GM23338 (cell line): ENCODE measurements at regions not wholly inside any gene's neighbourhood (a gene's known extent, or its start where the extent isn't known, plus 50 kb on each side); places are given as distances from the start of the nearest gene placed in this dataset.
A peak's percentile ranks its signal among the peaks of the same experiment; 100 is the strongest.

Source experiments
- ATAC-seq: fragments of 200-7000 bp; cut with Tn5 transposase; 3 replicates; pipeline ENCODE4 v1.9.1; 2020
- DNase-seq: peaks from one replicate; pipeline ENCODE4 v3.0.0-alpha.2; 2015; ENCODE audit warnings: low spot score
- H2AFZ ChIP-seq: fragments of 200-600 bp; sonication (generic); 2 replicates; pipeline ENCODE4 v1.8.0; 2016; ENCODE audit warnings: antibody characterized with exemption, mild to moderate bottlenecking, moderate library complexity
- H3F3A ChIP-seq: fragments of 200-600 bp; sonication (generic); replicated peaks from 2 replicates; pipeline ENCODE4 v1.8.0; 2017; ENCODE audit warnings: antibody characterized with exemption, mixed run types, low read depth
- H3K27ac ChIP-seq: fragments of 200-600 bp; sonication (generic); 2 replicates; pipeline ENCODE4 v1.6.1; 2016; ENCODE audit warnings: low read depth
- H3K27me3 ChIP-seq: fragments of 200-600 bp; sonication (generic); 2 replicates; pipeline ENCODE4 v1.8.0; 2016; ENCODE audit warnings: mild to moderate bottlenecking, mixed run types, moderate library complexity; ENCODE audit not compliant: insufficient read depth
- H3K36me3 ChIP-seq: fragments of 200-600 bp; sonication (generic); 2 replicates; pipeline ENCODE4 v1.8.0; 2016; ENCODE audit warnings: mild to moderate bottlenecking; ENCODE audit not compliant: insufficient read depth
- H3K4me1 ChIP-seq: fragments of 200-600 bp; sonication (generic); 2 replicates; pipeline ENCODE4 v1.8.0; 2016; ENCODE audit warnings: mild to moderate bottlenecking, moderate library complexity; ENCODE audit not compliant: insufficient read depth
- H3K4me2 ChIP-seq: fragments of 200-600 bp; sonication (generic); 2 replicates; pipeline ENCODE4 v1.7.1; 2017; ENCODE audit warnings: mixed run types
- H3K4me3 ChIP-seq: fragments of 200-600 bp; sonication (generic); 2 replicates; pipeline ENCODE4 v1.6.1; 2016; ENCODE audit warnings: mixed run types
- H3K79me2 ChIP-seq: fragments of 200-600 bp; sonication (generic); replicated peaks from 2 replicates; pipeline ENCODE4 v1.8.0; 2017; ENCODE audit warnings: mild to moderate bottlenecking; ENCODE audit not compliant: insufficient read depth
- H3K9me2 ChIP-seq: fragments of 200-600 bp; sonication (generic); 2 replicates; pipeline ENCODE4 v1.8.0; 2017; ENCODE audit not compliant: insufficient read depth
- H4K20me1 ChIP-seq: fragments of 200-600 bp; sonication (generic); replicated peaks from 2 replicates; pipeline ENCODE4 v1.8.0; 2017; ENCODE audit warnings: mild to moderate bottlenecking; ENCODE audit not compliant: insufficient read depth
- H3K27ac Mint-ChIP-seq: 2 replicates; pipeline ENCODE4 v1.8.0; 2020; ENCODE audit warnings: inconsistent platforms, mild to moderate bottlenecking, moderate library complexity, mixed read lengths
- H3K27me3 Mint-ChIP-seq: 3 replicates; pipeline ENCODE4 v1.8.0; 2022; ENCODE audit warnings: low read depth, mild to moderate bottlenecking, moderate library complexity, mixed read lengths, inconsistent platforms; ENCODE audit not compliant: insufficient read depth, poor library complexity
- H3K36me3 Mint-ChIP-seq: 3 replicates; pipeline ENCODE4 v1.8.0; 2021; ENCODE audit warnings: low read depth, mild to moderate bottlenecking, inconsistent platforms, moderate library complexity, mixed read lengths
- H3K4me1 Mint-ChIP-seq: 3 replicates; pipeline ENCODE4 v1.8.0; 2020; ENCODE audit warnings: mild to moderate bottlenecking, inconsistent platforms, mixed read lengths
- H3K4me3 Mint-ChIP-seq: 3 replicates; pipeline ENCODE4 v1.8.0; 2021; ENCODE audit warnings: moderate library complexity, mild to moderate bottlenecking, inconsistent platforms, mixed read lengths
- H3K9me3 Mint-ChIP-seq: 3 replicates; pipeline ENCODE4 v1.8.0; 2020; ENCODE audit warnings: moderate library complexity, mild to moderate bottlenecking, inconsistent platforms, mixed read lengths
- CREB1 ChIP-seq: fragments of 250-450 bp; sonication (Bioruptor Pico); IDR thresholded peaks from 2 replicates; pipeline ENCODE4 v1.5.0; 2020; ENCODE audit warnings: low read depth, mild to moderate bottlenecking, moderate library complexity
- EZH2 ChIP-seq: fragments of 200-600 bp; sonication (generic); IDR thresholded peaks from one replicate; pipeline ENCODE4 v1.8.0; 2017; ENCODE audit warnings: antibody characterized with exemption, mild to moderate bottlenecking, low read depth; ENCODE audit not compliant: unreplicated experiment
- EZH2phosphoT487 ChIP-seq: fragments of 200-600 bp; sonication (generic); IDR thresholded peaks from one replicate; pipeline ENCODE4 v1.8.1; 2018; ENCODE audit warnings: antibody characterized with exemption; ENCODE audit not compliant: unreplicated experiment
- JUNB ChIP-seq: IDR thresholded peaks from one replicate; pipeline ENCODE4 v1.6.1; 2016; ENCODE audit warnings: antibody characterized with exemption; ENCODE audit not compliant: unreplicated experiment
- NANOG ChIP-seq: IDR thresholded peaks from 2 replicates; pipeline ENCODE4 v1.6.1; 2016; ENCODE audit warnings: antibody characterized with exemption, borderline replicate concordance
- POLR2AphosphoS5 ChIP-seq: IDR thresholded peaks from 2 replicates; pipeline ENCODE4 v1.6.1; 2016; ENCODE audit warnings: antibody characterized with exemption, low read depth
- STAT1 ChIP-seq: IDR thresholded peaks from one replicate; pipeline ENCODE4 v1.6.1; 2016; ENCODE audit warnings: antibody characterized with exemption; ENCODE audit not compliant: unreplicated experiment
- ZNF331 ChIP-seq: fragments of 250-450 bp; sonication (Bioruptor Pico); IDR thresholded peaks from 2 replicates; pipeline ENCODE4 v1.5.0; 2020; ENCODE audit warnings: low read depth, mild to moderate bottlenecking, moderate library complexity
- TF ChIP-seq, protein P1 (sequence below): IDR thresholded peaks from 2 replicates; pipeline ENCODE4 v1.6.1; 2016; ENCODE audit warnings: antibody characterized with exemption
- TF ChIP-seq, protein P2 (sequence below): fragments of 250-450 bp; sonication (Bioruptor Pico); IDR thresholded peaks from 2 replicates; pipeline ENCODE4 v1.5.0; 2020; ENCODE audit warnings: mild to moderate bottlenecking, moderate library complexity
- TF ChIP-seq, protein P3 (sequence below), 2 experiments: fragments of 200-600 bp in 1 of 2; sonication (generic) in 1 of 2; conservative IDR thresholded peaks; 2 replicates each; pipeline versions ENCODE4 v1.5.1 to v1.6.1; 2016 to 2017; ENCODE audit warnings: antibody characterized with exemption in 2 of 2, low read depth in 2 of 2, mild to moderate bottlenecking in 2 of 2, moderate library complexity in 1 of 2
- TF ChIP-seq, protein P4 (sequence below): IDR thresholded peaks from one replicate; pipeline ENCODE4 v1.6.1; 2018; ENCODE audit warnings: antibody characterized with exemption; ENCODE audit not compliant: unreplicated experiment

DNA sequence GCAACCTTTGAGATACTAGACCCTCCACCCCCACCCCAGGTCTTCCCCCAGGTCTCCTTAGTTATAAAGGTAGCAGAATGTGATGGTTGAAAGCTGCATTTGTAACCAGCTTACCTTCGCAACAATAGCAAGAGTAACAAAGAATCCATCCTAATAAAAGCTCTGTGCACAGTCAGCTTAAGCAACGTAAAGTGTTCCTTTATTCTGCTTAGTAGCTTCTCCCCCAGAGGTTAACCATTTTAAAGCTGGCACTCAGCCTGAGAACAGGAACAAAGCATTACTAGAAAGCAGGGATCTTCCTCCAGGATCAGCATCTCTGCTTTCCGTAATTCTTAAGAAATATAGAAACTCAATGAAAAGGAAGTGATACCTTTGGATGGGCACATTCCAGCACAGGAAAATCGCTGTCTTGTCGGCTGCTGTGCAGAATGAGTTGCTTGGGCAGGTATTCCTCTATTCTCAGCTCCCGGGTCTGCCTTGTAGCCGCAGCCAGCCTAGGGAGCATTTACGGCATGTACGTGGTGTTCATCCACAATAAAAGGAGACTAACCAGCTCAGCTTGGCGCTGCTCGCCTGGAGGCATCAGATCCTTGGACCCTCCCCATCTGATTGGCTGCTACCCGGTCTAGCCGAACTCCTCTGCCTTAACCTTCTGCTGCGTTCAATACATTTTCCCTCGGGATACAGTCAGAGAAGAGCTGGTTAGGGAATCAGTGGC is 113.0 kb upstream of the TLR3 start:
- Histone ChIP-seq H4K20me1 (no peaks in the 10 kb centered on the region), H3K79me2 (no peaks in the 10 kb centered on the region), H3K4me2 (peak overlapping the region; percentile 31; the same call in 1 of the 2 replicates), H3K4me3 (no peak overlapping the region), H3K9me2 (no peaks in the 10 kb centered on the region; the same call in 1 of the 2 replicates), H2AFZ (peak overlapping the region; percentile 29; the same call in 1 of the 2 replicates), H3K4me1 (peaks cover 13% of the 10 kb centered on the region), H3K36me3 (peaks cover 4% of the 10 kb centered on the region; the same call in 1 of the 2 replicates), H3F3A (no peaks in the 10 kb centered on the region), H3K27me3 (no peaks in the 10 kb centered on the region), H3K27ac (no peak overlapping the region)
- peak; percentile 75 for ATAC-seq
- DNase-seq = peak; percentile 21
- Mint-ChIP-seq H3K4me1 (peaks cover 25% of the 10 kb centered on the region), H3K4me3 (no peak overlapping the region), H3K9me3 (peaks cover 6% of the 10 kb centered on the region; the same call in 2 of the 3 replicates), H3K27me3 (no peaks in the 10 kb centered on the region), H3K36me3 (peaks cover 8% of the 10 kb centered on the region; the same call in 1 of the 3 replicates), H3K27ac (no peak overlapping the region)
- TF ChIP-seq, protein P1, sequence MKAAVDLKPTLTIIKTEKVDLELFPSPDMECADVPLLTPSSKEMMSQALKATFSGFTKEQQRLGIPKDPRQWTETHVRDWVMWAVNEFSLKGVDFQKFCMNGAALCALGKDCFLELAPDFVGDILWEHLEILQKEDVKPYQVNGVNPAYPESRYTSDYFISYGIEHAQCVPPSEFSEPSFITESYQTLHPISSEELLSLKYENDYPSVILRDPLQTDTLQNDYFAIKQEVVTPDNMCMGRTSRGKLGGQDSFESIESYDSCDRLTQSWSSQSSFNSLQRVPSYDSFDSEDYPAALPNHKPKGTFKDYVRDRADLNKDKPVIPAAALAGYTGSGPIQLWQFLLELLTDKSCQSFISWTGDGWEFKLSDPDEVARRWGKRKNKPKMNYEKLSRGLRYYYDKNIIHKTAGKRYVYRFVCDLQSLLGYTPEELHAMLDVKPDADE = no peak
- TF ChIP-seq EZH2 (no peak), ZNF331 (CRISPR knock-in tag) (no peak), JUNB (no peak), EZH2phosphoT487 (no peak), POLR2AphosphoS5 (no peak), NANOG (no peak), CREB1 (CRISPR knock-in tag) (no peak), STAT1 (no peak)
- TF ChIP-seq, protein P2, sequence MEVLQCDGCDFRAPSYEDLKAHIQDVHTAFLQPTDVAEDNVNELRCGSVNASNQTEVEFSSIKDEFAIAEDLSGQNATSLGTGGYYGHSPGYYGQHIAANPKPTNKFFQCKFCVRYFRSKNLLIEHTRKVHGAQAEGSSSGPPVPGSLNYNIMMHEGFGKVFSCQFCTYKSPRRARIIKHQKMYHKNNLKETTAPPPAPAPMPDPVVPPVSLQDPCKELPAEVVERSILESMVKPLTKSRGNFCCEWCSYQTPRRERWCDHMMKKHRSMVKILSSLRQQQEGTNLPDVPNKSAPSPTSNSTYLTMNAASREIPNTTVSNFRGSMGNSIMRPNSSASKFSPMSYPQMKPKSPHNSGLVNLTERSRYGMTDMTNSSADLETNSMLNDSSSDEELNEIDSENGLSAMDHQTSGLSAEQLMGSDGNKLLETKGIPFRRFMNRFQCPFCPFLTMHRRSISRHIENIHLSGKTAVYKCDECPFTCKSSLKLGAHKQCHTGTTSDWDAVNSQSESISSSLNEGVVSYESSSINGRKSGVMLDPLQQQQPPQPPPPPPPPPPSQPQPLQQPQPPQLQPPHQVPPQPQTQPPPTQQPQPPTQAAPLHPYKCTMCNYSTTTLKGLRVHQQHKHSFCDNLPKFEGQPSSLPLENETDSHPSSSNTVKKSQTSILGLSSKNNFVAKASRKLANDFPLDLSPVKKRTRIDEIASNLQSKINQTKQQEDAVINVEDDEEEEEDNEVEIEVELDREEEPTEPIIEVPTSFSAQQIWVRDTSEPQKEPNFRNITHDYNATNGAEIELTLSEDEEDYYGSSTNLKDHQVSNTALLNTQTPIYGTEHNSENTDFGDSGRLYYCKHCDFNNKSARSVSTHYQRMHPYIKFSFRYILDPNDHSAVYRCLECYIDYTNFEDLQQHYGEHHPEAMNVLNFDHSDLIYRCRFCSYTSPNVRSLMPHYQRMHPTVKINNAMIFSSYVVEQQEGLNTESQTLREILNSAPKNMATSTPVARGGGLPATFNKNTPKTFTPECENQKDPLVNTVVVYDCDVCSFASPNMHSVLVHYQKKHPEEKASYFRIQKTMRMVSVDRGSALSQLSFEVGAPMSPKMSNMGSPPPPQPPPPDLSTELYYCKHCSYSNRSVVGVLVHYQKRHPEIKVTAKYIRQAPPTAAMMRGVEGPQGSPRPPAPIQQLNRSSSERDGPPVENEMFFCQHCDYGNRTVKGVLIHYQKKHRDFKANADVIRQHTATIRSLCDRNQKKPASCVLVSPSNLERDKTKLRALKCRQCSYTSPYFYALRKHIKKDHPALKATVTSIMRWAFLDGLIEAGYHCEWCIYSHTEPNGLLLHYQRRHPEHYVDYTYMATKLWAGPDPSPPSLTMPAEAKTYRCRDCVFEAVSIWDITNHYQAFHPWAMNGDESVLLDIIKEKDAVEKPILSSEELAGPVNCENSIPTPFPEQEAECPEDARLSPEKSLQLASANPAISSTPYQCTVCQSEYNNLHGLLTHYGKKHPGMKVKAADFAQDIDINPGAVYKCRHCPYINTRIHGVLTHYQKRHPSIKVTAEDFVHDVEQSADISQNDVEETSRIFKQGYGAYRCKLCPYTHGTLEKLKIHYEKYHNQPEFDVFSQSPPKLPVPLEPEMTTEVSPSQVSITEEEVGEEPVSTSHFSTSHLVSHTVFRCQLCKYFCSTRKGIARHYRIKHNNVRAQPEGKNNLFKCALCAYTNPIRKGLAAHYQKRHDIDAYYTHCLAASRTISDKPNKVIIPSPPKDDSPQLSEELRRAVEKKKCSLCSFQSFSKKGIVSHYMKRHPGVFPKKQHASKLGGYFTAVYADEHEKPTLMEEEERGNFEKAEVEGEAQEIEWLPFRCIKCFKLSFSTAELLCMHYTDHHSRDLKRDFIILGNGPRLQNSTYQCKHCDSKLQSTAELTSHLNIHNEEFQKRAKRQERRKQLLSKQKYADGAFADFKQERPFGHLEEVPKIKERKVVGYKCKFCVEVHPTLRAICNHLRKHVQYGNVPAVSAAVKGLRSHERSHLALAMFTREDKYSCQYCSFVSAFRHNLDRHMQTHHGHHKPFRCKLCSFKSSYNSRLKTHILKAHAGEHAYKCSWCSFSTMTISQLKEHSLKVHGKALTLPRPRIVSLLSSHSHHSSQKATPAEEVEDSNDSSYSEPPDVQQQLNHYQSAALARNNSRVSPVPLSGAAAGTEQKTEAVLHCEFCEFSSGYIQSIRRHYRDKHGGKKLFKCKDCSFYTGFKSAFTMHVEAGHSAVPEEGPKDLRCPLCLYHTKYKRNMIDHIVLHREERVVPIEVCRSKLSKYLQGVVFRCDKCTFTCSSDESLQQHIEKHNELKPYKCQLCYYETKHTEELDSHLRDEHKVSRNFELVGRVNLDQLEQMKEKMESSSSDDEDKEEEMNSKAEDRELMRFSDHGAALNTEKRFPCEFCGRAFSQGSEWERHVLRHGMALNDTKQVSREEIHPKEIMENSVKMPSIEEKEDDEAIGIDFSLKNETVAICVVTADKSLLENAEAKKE (CRISPR knock-in tag) = no peak
- TF ChIP-seq, protein P3, sequence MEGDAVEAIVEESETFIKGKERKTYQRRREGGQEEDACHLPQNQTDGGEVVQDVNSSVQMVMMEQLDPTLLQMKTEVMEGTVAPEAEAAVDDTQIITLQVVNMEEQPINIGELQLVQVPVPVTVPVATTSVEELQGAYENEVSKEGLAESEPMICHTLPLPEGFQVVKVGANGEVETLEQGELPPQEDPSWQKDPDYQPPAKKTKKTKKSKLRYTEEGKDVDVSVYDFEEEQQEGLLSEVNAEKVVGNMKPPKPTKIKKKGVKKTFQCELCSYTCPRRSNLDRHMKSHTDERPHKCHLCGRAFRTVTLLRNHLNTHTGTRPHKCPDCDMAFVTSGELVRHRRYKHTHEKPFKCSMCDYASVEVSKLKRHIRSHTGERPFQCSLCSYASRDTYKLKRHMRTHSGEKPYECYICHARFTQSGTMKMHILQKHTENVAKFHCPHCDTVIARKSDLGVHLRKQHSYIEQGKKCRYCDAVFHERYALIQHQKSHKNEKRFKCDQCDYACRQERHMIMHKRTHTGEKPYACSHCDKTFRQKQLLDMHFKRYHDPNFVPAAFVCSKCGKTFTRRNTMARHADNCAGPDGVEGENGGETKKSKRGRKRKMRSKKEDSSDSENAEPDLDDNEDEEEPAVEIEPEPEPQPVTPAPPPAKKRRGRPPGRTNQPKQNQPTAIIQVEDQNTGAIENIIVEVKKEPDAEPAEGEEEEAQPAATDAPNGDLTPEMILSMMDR (conservative IDR thresholded peaks at IDR 0.05; ENCODE audit: low read depth in 2 of 2) = no peak
- TF ChIP-seq, protein P4, sequence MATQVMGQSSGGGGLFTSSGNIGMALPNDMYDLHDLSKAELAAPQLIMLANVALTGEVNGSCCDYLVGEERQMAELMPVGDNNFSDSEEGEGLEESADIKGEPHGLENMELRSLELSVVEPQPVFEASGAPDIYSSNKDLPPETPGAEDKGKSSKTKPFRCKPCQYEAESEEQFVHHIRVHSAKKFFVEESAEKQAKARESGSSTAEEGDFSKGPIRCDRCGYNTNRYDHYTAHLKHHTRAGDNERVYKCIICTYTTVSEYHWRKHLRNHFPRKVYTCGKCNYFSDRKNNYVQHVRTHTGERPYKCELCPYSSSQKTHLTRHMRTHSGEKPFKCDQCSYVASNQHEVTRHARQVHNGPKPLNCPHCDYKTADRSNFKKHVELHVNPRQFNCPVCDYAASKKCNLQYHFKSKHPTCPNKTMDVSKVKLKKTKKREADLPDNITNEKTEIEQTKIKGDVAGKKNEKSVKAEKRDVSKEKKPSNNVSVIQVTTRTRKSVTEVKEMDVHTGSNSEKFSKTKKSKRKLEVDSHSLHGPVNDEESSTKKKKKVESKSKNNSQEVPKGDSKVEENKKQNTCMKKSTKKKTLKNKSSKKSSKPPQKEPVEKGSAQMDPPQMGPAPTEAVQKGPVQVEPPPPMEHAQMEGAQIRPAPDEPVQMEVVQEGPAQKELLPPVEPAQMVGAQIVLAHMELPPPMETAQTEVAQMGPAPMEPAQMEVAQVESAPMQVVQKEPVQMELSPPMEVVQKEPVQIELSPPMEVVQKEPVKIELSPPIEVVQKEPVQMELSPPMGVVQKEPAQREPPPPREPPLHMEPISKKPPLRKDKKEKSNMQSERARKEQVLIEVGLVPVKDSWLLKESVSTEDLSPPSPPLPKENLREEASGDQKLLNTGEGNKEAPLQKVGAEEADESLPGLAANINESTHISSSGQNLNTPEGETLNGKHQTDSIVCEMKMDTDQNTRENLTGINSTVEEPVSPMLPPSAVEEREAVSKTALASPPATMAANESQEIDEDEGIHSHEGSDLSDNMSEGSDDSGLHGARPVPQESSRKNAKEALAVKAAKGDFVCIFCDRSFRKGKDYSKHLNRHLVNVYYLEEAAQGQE = no peak
